Tibial artery (tissue), 4 donors: ENCODE measurements at regions not wholly inside any gene's neighbourhood (a gene's known extent, or its start where the extent isn't known, plus 50 kb on each side); places are given as distances from the start of the nearest gene placed in this dataset.

Experiments used
- DNase-seq, 2 donors: peaks; one replicate each; pipeline ENCODE4 v3.0.0-alpha.2; 2019
- H3K27ac ChIP-seq, 2 donors: fragments of 200-600 bp; sonication (generic) in 1 of 2; 1 replicate in 1 of 2; 2 replicates in 1 of 2; pipeline ENCODE4 v1.5.1; 2018 to 2019; ENCODE audit warnings: mild to moderate bottlenecking in 1 of 2
- H3K27me3 ChIP-seq, 2 donors: fragments of 200-600 bp; sonication (generic) in 1 of 2; one replicate each; pipeline versions ENCODE4 v1.5.1 to v1.6.0; 2016 to 2019
- H3K36me3 ChIP-seq, 3 donors: fragments of 200-600 bp; sonication (generic) in 2 of 3; one replicate each; pipeline ENCODE4 v1.5.1; 2016 to 2019; ENCODE audit warnings: mild to moderate bottlenecking in 2 of 3
- H3K4me1 ChIP-seq, 4 donors: fragments of 200-600 bp; sonication (generic) in 2 of 4; 1 replicate in 3 of 4; 2 replicates in 1 of 4; pipeline ENCODE4 v1.5.1; 2016 to 2019
- H3K4me3 ChIP-seq, 2 donors: fragments of 200-600 bp; sonication (generic) in 1 of 2; 1 replicate in 1 of 2; 2 replicates in 1 of 2; pipeline ENCODE4 v1.5.1; 2018 to 2019; ENCODE audit warnings: mild to moderate bottlenecking in 2 of 2
- H3K9me3 ChIP-seq, 3 donors: fragments of 200-600 bp; sonication (generic) in 1 of 3; one replicate each; pipeline ENCODE4 v1.5.1; 2016 to 2019
- CTCF ChIP-seq, 2 experiments: fragments of 200-600 bp in 1 of 2; fragments of 450-650 bp in 1 of 2; IDR thresholded peaks; one replicate each; pipeline ENCODE4 v1.5.1; 2017 to 2019; ENCODE audit warnings: antibody characterized with exemption in 2 of 2, mild to moderate bottlenecking in 1 of 2, moderate library complexity in 1 of 2
- intact Hi-C: fragments of 100-400 bp; cut with DNase I; formaldehyde crosslinking; loops from one replicate; pipeline ENCODE4 v1.15.0; 2023; ENCODE audit warnings: low total_unique reads

GRCh38 chrX:149060921-149061320 lies 444.2 kb downstream of the IDS start:
- Histone ChIP-seq H3K9me3 (no peaks in the 10 kb centered on the region), H3K4me3 (no peak overlapping the region), H3K27me3 (no peaks in the 10 kb centered on the region), H3K36me3 (no peaks in the 10 kb centered on the region), H3K4me1 (no peaks in the 10 kb centered on the region), H3K27ac (no peak overlapping the region)
- intact Hi-C loops, result no loop called here
- no peak for TF ChIP-seq CTCF (IDR thresholded peaks at IDR 0.05)
- DNase-seq, result no peak
